Endothelial cell of umbilical vein (primary cell): ENCODE measurements at regions not wholly inside any gene's neighbourhood (a gene's known extent, or its start where the extent isn't known, plus 50 kb on each side); places are given as distances from the start of the nearest gene placed in this dataset.
A peak's percentile ranks its signal among the peaks of the same experiment; 100 is the strongest.

ENCODE experiments used
- BruUV-seq: library from RNA; stranded (reverse); fragments of 400-500 nt; replicated peaks from 2 replicates; lab custom pipeline; 2021; lab: Mats Ljungman, UMichigan
- CTCF ChIA-PET: fragments of 300-600, 350-600 bp; sonication (Branson Sonifier 250); formaldehyde crosslinking; loops from one replicate; lab custom pipeline; 2021; ENCODE audit warnings: antibody characterized with exemption, inconsistent platforms; lab: Charles Lee
- POLR2A ChIA-PET: fragments of 300-600, 350-600 bp; sonication (Branson Sonifier 250); formaldehyde crosslinking; loops from one replicate; lab custom pipeline; 2021; ENCODE audit warnings: antibody characterized with exemption, inconsistent platforms; lab: Charles Lee
- DNase-seq: peaks from one replicate; pipeline ENCODE4 v3.0.0-alpha.2; 2011; ENCODE audit warnings: low read depth, low spot score
- FAIRE-seq: peaks from 2 replicates; lab custom pipeline; 2011; peaks lifted over from hg19 to GRCh38; lab: Jason Lieb, UNC
- H2AFZ ChIP-seq: 2 replicates; pipeline ENCODE4 v1.6.0; 2012; ENCODE audit warnings: low read depth, low read length, control low read depth, inconsistent platforms
- H3K27ac ChIP-seq: 2 replicates; pipeline ENCODE4 v1.5.1; 2011; ENCODE audit warnings: low read depth, mild to moderate bottlenecking, control low read depth, low read length, moderate library complexity; ENCODE audit not compliant: insufficient read depth
- H3K27me3 ChIP-seq, 2 experiments: 2 replicates each; pipeline versions ENCODE4 v1.6.0 to v1.6.1; 2011; ENCODE audit warnings: low read length in 2 of 2, mixed read lengths in 1 of 2; ENCODE audit not compliant: control insufficient read depth in 2 of 2, insufficient read depth in 2 of 2
- H3K36me3 ChIP-seq, 2 experiments: 2 replicates in 1 of 2; 3 replicates in 1 of 2; pipeline ENCODE4 v1.5.1; 2011; ENCODE audit warnings: low read length in 2 of 2, mild to moderate bottlenecking in 1 of 2, moderate library complexity in 1 of 2; ENCODE audit not compliant: control insufficient read depth in 2 of 2, insufficient read depth in 2 of 2; ENCODE audit errors: extremely low read depth in 1 of 2
- H3K4me1 ChIP-seq: 3 replicates; pipeline ENCODE4 v1.5.1; 2011; ENCODE audit warnings: mild to moderate bottlenecking, low read length; ENCODE audit not compliant: control insufficient read depth, insufficient read depth; ENCODE audit errors: extremely low read depth
- H3K4me2 ChIP-seq: 2 replicates; pipeline ENCODE4 v1.6.1; 2011; ENCODE audit warnings: low read length, control low read depth, mixed read lengths; ENCODE audit not compliant: insufficient read depth
- H3K4me3 ChIP-seq, 3 experiments: fragments of 200-600 bp in 1 of 3; sonication (generic), shearing (Covaris generic) in 1 of 3; replicated peaks in 1 of 3; 2 replicates each; pipeline ENCODE4 v1.5.1; 2011 to 2016; ENCODE audit warnings: control low read depth in 3 of 3, low read length in 3 of 3, mild to moderate bottlenecking in 2 of 3, inconsistent platforms in 1 of 3, low read depth in 1 of 3, moderate library complexity in 1 of 3; ENCODE audit not compliant: insufficient read depth in 1 of 3
- H3K79me2 ChIP-seq: 2 replicates; pipeline ENCODE4 v1.6.0; 2012; ENCODE audit warnings: low read length, inconsistent platforms; ENCODE audit not compliant: control insufficient read depth, insufficient read depth
- H3K9ac ChIP-seq: replicated peaks from 2 replicates; pipeline ENCODE3; 2011; ENCODE audit warnings: low read length, control low read depth; ENCODE audit not compliant: insufficient read depth; ENCODE audit errors: extremely low read depth
- H3K9me1 ChIP-seq: replicated peaks from 3 replicates; pipeline ENCODE4 v1.6.0; 2011; ENCODE audit warnings: mild to moderate bottlenecking, low read length; ENCODE audit not compliant: control insufficient read depth, insufficient read depth; ENCODE audit errors: extremely low read depth
- H3K9me3 ChIP-seq: replicated peaks from 2 replicates; pipeline ENCODE4 v1.5.1; 2012; ENCODE audit warnings: low read length, inconsistent platforms; ENCODE audit not compliant: control insufficient read depth, insufficient read depth
- H4K20me1 ChIP-seq: replicated peaks from 2 replicates; pipeline ENCODE3; 2011; ENCODE audit warnings: mild to moderate bottlenecking, low read length; ENCODE audit not compliant: control insufficient read depth, insufficient read depth; ENCODE audit errors: extremely low read depth
- FOS ChIP-seq: IDR thresholded peaks from 2 replicates; pipeline ENCODE4 v1.6.1; 2011; ENCODE audit warnings: mild to moderate bottlenecking, low read length, moderate library complexity, borderline replicate concordance; ENCODE audit not compliant: insufficient read depth
- GATA2 ChIP-seq: IDR thresholded peaks from 2 replicates; pipeline ENCODE4 v1.7.0; 2011; ENCODE audit warnings: low read depth, mild to moderate bottlenecking, moderate library complexity, mixed read lengths, low read length; ENCODE audit not compliant: insufficient read length, insufficient read depth
- JUN ChIP-seq: IDR thresholded peaks from 2 replicates; pipeline ENCODE4 v1.6.1; 2011; ENCODE audit warnings: borderline replicate concordance, low read depth; ENCODE audit not compliant: insufficient read length, insufficient read depth
- POLR2AphosphoS5 ChIP-seq: IDR thresholded peaks from 2 replicates; pipeline ENCODE4 v1.6.1; 2012; ENCODE audit warnings: low read depth, mild to moderate bottlenecking, control low read depth, low read length, moderate library complexity; ENCODE audit not compliant: insufficient read depth
- dilution Hi-C: fragments of 300-500 bp; cut with MboI; formaldehyde crosslinking; loops from one replicate; pipeline ENCODE4 v1.15.0; 2019; ENCODE audit warnings: low sequenced_read_pairs; ENCODE audit not compliant: extremely low pct_ligation_motif_present
- intact Hi-C: fragments of 100-400 bp; cut with micrococcal nuclease; formaldehyde crosslinking; loops from one replicate; pipeline ENCODE4 v1.10.0; 2022

DNA sequence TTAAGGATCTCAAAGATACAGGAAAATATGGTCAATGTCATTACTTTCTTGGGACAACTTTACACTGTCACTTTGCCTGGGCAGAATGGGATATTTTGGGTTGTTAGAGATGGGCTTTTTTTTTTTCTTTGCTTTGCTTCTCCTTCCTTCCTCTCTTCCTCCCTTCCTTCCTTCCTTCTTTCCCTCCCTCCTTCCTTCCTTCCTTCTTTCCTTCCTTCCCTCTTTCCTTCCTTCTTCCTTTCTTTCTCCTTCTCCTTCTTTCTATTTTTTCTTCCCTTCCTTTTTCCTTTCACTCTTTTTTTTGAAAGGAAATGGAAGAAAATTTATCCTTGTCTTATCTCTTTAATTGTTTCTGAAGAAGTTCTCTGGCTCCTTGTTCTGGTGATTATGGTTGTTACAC is 180.0 kb upstream of the CCDC68 start:
- Histone ChIP-seq H3K27ac (no peak overlapping the region), H2AFZ (no peak overlapping the region), H3K27me3 (peaks cover 0 to under 1% of the 10 kb centered on the region in 2 experiments), H3K79me2 (no peaks in the 10 kb centered on the region), H3K36me3 (no peaks in the 10 kb centered on the region), H3K4me3 (no peak overlapping the region), H3K9me3 (no peaks in the 10 kb centered on the region), H3K4me1 (peaks cover 8% of the 10 kb centered on the region), H4K20me1 (no peaks in the 10 kb centered on the region), H3K4me2 (no peak overlapping the region), H3K9me1 (no peaks in the 10 kb centered on the region), H3K9ac (no peak overlapping the region)
- no TSS peak for BruUV-seq
- dilution Hi-C loops = no loop called here
- peak; percentile 8 for FAIRE-seq
- intact Hi-C loops = no loop called here
- ChIA-PET CTCF (no interaction called here), POLR2A (no interaction called here)
- no peak for TF ChIP-seq POLR2AphosphoS5
- TF ChIP-seq FOS = no peak
- DNase-seq = no peak

DNA sequence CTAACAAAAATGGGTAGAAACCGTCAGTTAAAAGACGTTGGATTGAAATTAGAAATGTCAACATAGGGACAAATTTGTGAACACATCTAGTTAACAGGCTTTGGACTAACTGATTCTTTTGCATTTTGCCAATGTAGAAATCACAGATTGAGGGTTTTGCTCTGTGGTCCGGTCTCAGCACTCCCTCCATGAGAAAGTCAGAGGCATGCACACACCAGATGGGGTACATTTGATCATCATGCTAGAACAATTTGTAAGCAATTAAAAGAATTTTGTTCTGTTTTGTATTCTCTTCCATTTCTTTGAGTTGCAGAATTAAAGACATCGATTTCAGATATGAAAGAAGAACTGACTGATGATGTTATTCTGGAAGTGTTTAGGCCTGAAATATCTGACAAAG is 179.1 kb upstream of the CCDC68 start:
- no peaks in the 10 kb centered on the region for H3K9me3 ChIP-seq
- no peak overlapping the region for H3K4me2 ChIP-seq
- H4K20me1 ChIP-seq = no peaks in the 10 kb centered on the region
- ChIA-PET CTCF (no interaction called here), POLR2A (no interaction called here)
- H3K27ac ChIP-seq = no peak overlapping the region
- peaks cover 0 to 2% of the 10 kb centered on the region in 2 experiments for H3K27me3 ChIP-seq
- no peaks in the 10 kb centered on the region for H3K36me3 ChIP-seq
- intact Hi-C loops (no loop called here), dilution Hi-C loops (no loop called here)
- H3K9me1 ChIP-seq = no peaks in the 10 kb centered on the region
- H3K9ac ChIP-seq = no peak overlapping the region
- FAIRE-seq (no peak), DNase-seq (no peak)
- TF ChIP-seq GATA2 (no peak), JUN (no peak)
- no peak overlapping the region for H3K4me3 ChIP-seq
- H2AFZ ChIP-seq = no peak overlapping the region
- H3K79me2 ChIP-seq = no peaks in the 10 kb centered on the region
- H3K4me1 ChIP-seq = peaks cover 8% of the 10 kb centered on the region
- BruUV-seq = no TSS peak
